Adipocyte (in vitro differentiated cells): ENCODE measurements at regions not wholly inside any gene's neighbourhood (a gene's known extent, or its start where the extent isn't known, plus 50 kb on each side); places are given as distances from the start of the nearest gene placed in this dataset.
"Not testable (repeated sequence)": the region's sequence is repeated elsewhere in the genome, so short reads cannot be mapped to it uniquely, and the experiment has no call there.

Experiments
- DNase-seq: peaks from one replicate; pipeline ENCODE4 v3.0.0-alpha.2; 2015; ENCODE audit warnings: low read depth
- H3K27me3 ChIP-seq: replicated peaks from 2 replicates; pipeline ENCODE4 v1.7.0; 2013; ENCODE audit warnings: mild to moderate bottlenecking, low read length, moderate library complexity; ENCODE audit not compliant: control insufficient read depth, insufficient read depth
- H3K36me3 ChIP-seq: 2 replicates; pipeline ENCODE4 v1.7.0; 2013; ENCODE audit warnings: low read length, mild to moderate bottlenecking, moderate library complexity; ENCODE audit not compliant: control insufficient read depth, insufficient read depth, severe bottlenecking
- H3K4me1 ChIP-seq: 2 replicates; pipeline ENCODE4 v1.7.0; 2013; ENCODE audit warnings: mild to moderate bottlenecking, low read length, moderate library complexity; ENCODE audit not compliant: control insufficient read depth, insufficient read depth
- H3K4me3 ChIP-seq: 2 replicates; pipeline ENCODE4 v1.7.0; 2013; ENCODE audit warnings: mild to moderate bottlenecking, low read length, moderate library complexity
- H3K9ac ChIP-seq: 2 replicates; pipeline ENCODE4 v1.7.0; 2013; ENCODE audit warnings: mild to moderate bottlenecking, low read length, moderate library complexity
- H3K9me3 ChIP-seq: 2 replicates; pipeline ENCODE4 v1.7.0; 2013; ENCODE audit warnings: mild to moderate bottlenecking, low read length, moderate library complexity; ENCODE audit not compliant: control insufficient read depth

DNA sequence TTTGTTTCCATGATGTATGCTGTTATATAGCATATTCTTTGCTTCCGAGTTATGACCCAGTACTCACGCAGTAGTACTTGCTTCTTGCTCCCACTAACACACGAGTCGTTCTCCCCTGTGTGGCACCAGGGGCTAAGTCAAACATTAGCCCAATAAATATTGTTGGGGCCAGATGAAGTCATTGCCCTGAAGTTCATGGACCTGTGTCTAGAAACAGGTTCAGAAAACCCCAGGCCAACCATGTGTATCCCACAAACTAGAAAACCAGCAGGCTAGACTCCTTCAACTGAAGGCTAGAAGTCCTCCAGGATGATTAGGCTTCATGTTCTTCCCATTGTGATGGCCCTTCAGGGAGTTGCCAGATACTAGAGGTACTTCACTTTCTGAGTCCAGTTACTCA lies 198.2 kb upstream of the RBM19 start:
- DNase-seq: no peak
- Histone ChIP-seq H3K9me3 (no peaks in the 10 kb centered on the region), H3K9ac (no peak overlapping the region), H3K36me3 (no peaks in the 10 kb centered on the region), H3K4me1 (peaks cover 16% of the 10 kb centered on the region), H3K27me3 (peaks cover 12% of the 10 kb centered on the region), H3K4me3 (no peak overlapping the region)

GRCh38 chr12:114163771-114164170 lies 197.6 kb upstream of the RBM19 start:
- Histone ChIP-seq H3K27me3 (peaks cover 13% of the 10 kb centered on the region), H3K36me3 (no peaks in the 10 kb centered on the region), H3K9ac (no peak overlapping the region), H3K4me1 (peaks cover 16% of the 10 kb centered on the region), H3K4me3 (no peak overlapping the region), H3K9me3 (no peaks in the 10 kb centered on the region)
- DNase-seq: no peak

DNA sequence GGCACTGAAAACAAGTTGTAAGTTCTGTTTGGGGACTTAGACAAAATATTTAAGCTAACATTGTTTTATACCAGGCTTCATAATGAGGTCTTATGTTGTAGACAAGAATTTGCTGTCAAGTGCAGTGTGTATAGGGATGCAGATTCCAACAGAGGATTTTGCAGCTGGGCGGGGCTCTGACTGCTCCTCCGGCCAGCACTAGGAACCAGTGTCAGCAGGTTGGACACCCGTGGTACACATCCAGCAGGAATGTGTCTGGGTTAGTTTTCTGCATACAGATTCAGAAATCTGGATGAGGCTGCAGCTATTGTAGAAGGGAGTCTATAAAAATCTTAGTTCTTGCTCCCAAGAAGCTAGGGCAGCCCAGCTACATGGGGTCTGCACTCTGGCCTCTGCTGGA lies 194.3 kb upstream of the RBM19 start:
- DNase-seq: no peak
- H3K4me1 ChIP-seq: peaks cover 8% of the 10 kb centered on the region
- no peak overlapping the region for H3K9ac ChIP-seq
- H3K4me3 ChIP-seq: no peak overlapping the region
- H3K27me3 ChIP-seq: peaks cover 35% of the 10 kb centered on the region
- H3K36me3 ChIP-seq: no peaks in the 10 kb centered on the region
- H3K9me3 ChIP-seq: peaks cover 4% of the 10 kb centered on the region

DNA sequence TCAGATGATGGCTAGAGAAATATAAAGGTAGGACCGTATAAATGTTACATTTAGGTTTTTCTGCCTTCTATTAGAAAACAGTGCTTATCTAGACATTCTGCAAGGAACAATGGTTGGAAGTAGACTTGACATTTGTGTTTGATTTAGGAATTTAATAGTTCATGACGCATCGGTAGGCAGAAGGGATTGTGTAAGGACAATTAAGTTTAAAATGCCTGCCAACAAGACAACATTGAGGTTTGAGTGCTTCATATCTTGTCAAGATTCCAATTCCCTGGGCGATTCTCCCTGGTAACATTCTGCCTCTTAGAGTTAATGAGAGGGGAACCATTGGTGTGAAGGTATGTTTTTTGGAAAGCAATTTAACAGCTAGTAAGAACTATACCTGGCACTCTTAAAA lies 186.8 kb upstream of the RBM19 start:
- peaks cover 6% of the 10 kb centered on the region for H3K4me1 ChIP-seq
- H3K36me3 ChIP-seq: no peaks in the 10 kb centered on the region
- H3K4me3 ChIP-seq: no peak overlapping the region
- peaks cover 66% of the 10 kb centered on the region for H3K27me3 ChIP-seq
- no peak overlapping the region for H3K9ac ChIP-seq
- no peak for DNase-seq
- peaks cover 4% of the 10 kb centered on the region for H3K9me3 ChIP-seq

DNA sequence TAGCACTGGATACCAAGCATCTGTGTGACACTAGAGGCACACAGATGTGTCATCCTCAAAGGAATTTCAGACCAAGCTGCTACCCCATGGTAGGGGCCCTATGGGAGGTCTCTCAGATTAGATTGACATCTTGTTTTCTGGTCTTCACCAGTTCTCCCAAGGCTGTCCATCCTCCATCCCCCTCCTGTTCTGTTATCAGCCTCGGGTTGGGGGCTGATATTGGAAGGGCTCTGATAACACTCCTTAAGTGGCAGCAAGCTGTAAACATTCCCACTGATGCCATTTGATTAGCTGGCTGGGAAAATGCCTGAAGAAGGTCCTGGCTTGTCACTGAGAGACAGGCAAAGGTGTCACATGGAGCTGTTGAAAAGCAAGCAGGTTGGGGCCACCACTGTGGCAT lies 185.9 kb upstream of the RBM19 start:
- H3K4me1 ChIP-seq: peaks cover 6% of the 10 kb centered on the region
- H3K9me3 ChIP-seq: peaks cover 4% of the 10 kb centered on the region
- no peak overlapping the region for H3K4me3 ChIP-seq
- H3K9ac ChIP-seq: no peak overlapping the region
- no peaks in the 10 kb centered on the region for H3K36me3 ChIP-seq
- no peak for DNase-seq
- peaks cover 64% of the 10 kb centered on the region for H3K27me3 ChIP-seq

DNA sequence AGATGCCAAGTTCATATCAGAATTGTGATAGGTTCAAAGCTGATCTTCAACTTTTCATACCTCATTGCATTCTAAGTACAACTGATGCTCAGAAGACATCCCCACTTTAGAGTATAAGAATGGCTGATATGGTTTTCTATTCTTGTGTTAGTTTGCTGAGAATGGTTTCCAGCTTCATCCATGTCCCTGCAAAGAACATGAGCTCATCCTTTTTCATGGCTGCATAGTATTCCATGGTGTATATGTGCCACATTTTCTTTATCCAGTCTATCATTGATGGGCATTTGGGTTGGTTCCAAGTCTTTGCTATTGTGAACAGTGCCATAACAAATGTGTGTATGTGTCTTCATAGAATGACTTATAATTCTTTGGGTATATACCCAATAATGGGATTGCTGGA lies 184.5 kb upstream of the RBM19 start:
- not testable (repeated sequence) for H3K9me3 ChIP-seq, H3K4me1 ChIP-seq, H3K36me3 ChIP-seq, H3K4me3 ChIP-seq, H3K9ac ChIP-seq, DNase-seq
- H3K27me3 ChIP-seq: peaks cover 63% of the 10 kb centered on the region

DNA sequence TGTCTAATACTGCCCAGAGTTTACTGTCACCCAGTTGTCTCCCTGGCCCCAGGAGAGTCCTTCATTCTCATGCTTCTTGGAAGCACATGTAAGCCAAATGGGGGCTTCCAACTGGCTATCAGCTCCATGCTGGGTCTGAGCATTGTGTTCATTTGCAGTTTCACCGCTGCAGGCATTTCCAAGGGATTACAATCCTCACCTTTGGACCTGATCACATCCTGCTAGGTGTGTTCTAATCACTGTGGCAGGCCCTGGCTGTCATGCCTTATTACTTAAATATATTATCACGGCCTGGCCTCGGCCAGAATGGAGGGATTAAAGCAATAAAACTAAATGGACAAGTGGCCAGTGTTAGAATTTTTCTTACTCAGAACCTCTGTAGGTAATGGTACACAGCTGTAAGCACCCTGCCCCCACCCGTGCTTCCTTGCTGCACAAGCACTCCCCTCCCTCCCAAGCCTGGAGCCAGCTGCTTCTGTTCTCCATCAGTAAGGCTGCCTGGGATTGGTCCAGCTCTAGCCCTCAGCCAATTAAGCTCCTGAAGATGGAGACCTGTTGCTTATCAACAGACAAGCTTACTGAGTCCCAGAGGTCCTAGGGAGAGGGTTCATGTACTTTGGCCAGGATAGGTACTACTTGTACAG lies 175.9 kb upstream of the RBM19 start:
- Histone ChIP-seq H3K27me3 (peaks cover 46% of the 10 kb centered on the region), H3K4me1 (no peaks in the 10 kb centered on the region), H3K36me3 (no peaks in the 10 kb centered on the region), H3K9ac (no peak overlapping the region), H3K9me3 (peaks cover 6% of the 10 kb centered on the region), H3K4me3 (no peak overlapping the region)
- DNase-seq: no peak

DNA sequence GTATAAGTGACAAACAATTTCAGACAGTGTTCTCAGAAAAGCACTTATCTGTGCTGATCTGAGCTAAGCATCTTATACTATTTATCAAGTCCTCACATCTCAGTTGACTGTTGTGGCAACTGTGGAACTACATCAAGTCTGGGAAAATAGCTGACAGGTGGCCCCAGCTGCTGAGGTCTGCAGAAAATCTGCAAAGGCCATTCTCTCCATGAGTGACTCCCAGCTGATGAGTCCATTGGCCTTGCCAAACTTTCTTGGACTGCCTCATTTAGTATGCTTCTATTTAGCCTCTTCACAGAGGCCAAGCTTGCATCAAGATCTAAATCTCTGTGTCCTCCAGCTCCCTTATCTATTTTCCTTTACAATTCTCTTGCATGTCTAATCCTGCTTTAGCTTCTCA lies 174.5 kb upstream of the RBM19 start:
- Histone ChIP-seq H3K9me3 (peaks cover 6% of the 10 kb centered on the region), H3K4me1 (no peaks in the 10 kb centered on the region), H3K36me3 (no peaks in the 10 kb centered on the region), H3K4me3 (no peak overlapping the region), H3K9ac (no peak overlapping the region), H3K27me3 (peaks cover 54% of the 10 kb centered on the region)
- DNase-seq: no peak

GRCh38 chr12:114136631-114137030 lies 170.5 kb upstream of the RBM19 start:
- peaks cover 59% of the 10 kb centered on the region for H3K27me3 ChIP-seq
- no peak overlapping the region for H3K9ac ChIP-seq
- no peak for DNase-seq
- H3K4me3 ChIP-seq: no peak overlapping the region
- H3K4me1 ChIP-seq: no peaks in the 10 kb centered on the region
- peaks cover 3% of the 10 kb centered on the region for H3K9me3 ChIP-seq
- no peaks in the 10 kb centered on the region for H3K36me3 ChIP-seq

DNA sequence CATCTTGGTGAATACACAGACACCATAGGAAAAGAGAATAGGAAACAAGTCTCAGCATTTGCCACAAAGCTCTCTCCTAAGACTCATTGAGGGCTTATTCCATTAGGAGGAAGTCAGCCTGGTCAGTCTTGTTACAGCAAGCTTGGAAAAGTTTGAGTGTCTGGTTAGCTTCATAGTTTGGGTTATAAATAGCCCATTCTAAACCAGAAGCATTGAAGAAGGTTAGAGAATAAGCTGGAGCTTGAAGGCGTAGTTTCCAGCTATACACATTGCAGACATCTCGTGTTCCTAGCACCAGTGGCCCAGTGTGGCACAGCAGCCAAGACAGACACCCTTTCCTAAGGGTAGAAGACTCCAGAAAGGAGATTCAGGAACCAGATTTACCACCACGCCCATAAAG lies 168.8 kb upstream of the RBM19 start:
- DNase-seq: no peak
- Histone ChIP-seq H3K36me3 (no peaks in the 10 kb centered on the region), H3K4me1 (no peaks in the 10 kb centered on the region), H3K9me3 (peaks cover 8% of the 10 kb centered on the region), H3K4me3 (no peak overlapping the region), H3K27me3 (peaks cover 71% of the 10 kb centered on the region), H3K9ac (no peak overlapping the region)

GRCh38 chr12:114131824-114132223 lies 165.7 kb upstream of the RBM19 start:
- Histone ChIP-seq H3K36me3 (no peaks in the 10 kb centered on the region), H3K4me3 (no peak overlapping the region), H3K9ac (no peak overlapping the region), H3K27me3 (peaks cover 67% of the 10 kb centered on the region), H3K4me1 (no peaks in the 10 kb centered on the region), H3K9me3 (peaks cover 14% of the 10 kb centered on the region)
- DNase-seq: no peak

DNA sequence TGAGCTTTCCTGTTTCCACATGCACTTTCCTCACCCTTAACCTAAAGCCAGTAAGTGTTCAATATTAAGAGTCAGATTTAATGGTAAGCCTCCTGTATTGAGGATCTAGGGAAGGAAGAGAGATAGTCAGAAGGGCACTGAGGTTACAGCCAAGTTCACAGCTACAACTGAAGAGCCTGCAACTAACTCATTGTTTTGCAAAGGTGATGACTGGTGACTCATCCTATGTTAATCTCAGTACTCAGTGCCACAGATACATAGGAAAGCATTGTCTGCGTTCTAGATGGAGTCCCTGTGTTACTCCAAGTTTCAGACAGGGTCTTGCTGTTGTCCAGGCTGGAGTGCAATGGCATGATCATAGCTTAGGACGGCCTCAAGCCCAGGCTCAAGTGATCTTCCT lies 157.0 kb upstream of the RBM19 start:
- no peak overlapping the region for H3K4me3 ChIP-seq
- H3K4me1 ChIP-seq: no peaks in the 10 kb centered on the region
- peaks cover 6% of the 10 kb centered on the region for H3K9me3 ChIP-seq
- H3K27me3 ChIP-seq: peaks cover 54% of the 10 kb centered on the region
- H3K9ac ChIP-seq: no peak overlapping the region
- H3K36me3 ChIP-seq: no peaks in the 10 kb centered on the region
- no peak for DNase-seq
